NB4 (cell line): ENCODE measurements at regions not wholly inside any gene's neighbourhood (a gene's known extent, or its start where the extent isn't known, plus 50 kb on each side); places are given as distances from the start of the nearest gene placed in this dataset.

Experiments
- CTCF ChIP-seq: IDR thresholded peaks from one replicate; pipeline ENCODE4 v1.5.1; 2012; ENCODE audit warnings: low read depth, low read length
- MAX ChIP-seq: IDR thresholded peaks from 2 replicates; pipeline ENCODE4 v1.6.1; 2011; ENCODE audit warnings: low read depth, low read length
- MYC ChIP-seq: IDR thresholded peaks from 2 replicates; pipeline ENCODE4 v1.6.1; 2011; ENCODE audit warnings: low read depth, low read length
- POLR2A ChIP-seq: IDR thresholded peaks from 2 replicates; pipeline ENCODE4 v1.6.1; 2011; ENCODE audit warnings: mild to moderate bottlenecking; ENCODE audit not compliant: insufficient read length; ENCODE audit errors: extremely low read depth

DNA sequence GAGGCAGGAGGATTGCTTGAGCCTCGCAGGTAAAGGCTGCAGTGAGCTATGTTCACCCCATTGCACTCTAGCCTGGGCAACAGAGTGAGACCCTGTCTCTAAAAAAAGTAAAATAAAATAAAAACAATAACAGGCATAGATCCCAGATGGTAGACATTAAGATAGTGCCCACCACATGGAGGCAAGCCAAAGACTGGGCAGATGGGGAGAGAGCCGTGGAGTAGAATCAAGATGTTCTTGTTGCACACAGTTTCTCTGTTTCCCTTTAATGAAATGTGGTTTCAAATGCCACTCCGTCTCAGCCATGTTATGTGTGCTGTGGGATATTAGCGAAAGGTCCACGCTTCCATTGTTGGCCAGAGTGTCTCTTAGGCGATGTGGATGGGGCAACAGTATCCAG is 63.8 kb upstream of the TBL1X start:
- TF ChIP-seq CTCF, result no peak
- TF ChIP-seq POLR2A, result no peak
- no peak for TF ChIP-seq MAX
- TF ChIP-seq MYC, result no peak
